Dermis blood vessel endothelial cell (primary cell): ENCODE measurements at regions not wholly inside any gene's neighbourhood (a gene's known extent, or its start where the extent isn't known, plus 50 kb on each side); places are given as distances from the start of the nearest gene placed in this dataset.
"Not testable (repeated sequence)": the region's sequence is repeated elsewhere in the genome, so short reads cannot be mapped to it uniquely, and the experiment has no call there.

ENCODE experiments used
- DNase-seq: peaks from one replicate; pipeline ENCODE4 v3.0.0; 2010

GRCh38 chr6:9796827-9797226 is 618.0 kb downstream of the TFAP2A start:
- DNase-seq = no peak

DNA sequence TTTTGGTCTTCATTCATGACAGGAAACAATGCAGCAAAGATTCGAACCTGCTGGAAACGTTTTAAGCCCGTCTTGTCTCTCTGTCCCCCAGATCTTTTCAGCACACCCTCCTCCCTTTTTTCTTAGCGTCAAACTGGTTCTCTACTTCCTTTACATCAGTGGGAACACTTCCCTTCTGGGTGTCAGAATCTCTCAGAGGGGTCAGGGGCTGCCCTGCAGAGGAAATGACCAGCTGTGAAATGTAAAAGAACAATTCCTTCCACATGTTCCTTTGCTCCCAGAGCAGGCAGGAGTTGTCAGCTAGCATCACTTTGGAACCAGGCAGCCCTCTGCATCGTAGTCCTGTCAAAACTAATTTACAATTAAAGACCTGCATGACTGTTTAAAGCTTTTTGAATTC is 619.0 kb downstream of the TFAP2A start:
- peak; percentile 33 for DNase-seq

DNA sequence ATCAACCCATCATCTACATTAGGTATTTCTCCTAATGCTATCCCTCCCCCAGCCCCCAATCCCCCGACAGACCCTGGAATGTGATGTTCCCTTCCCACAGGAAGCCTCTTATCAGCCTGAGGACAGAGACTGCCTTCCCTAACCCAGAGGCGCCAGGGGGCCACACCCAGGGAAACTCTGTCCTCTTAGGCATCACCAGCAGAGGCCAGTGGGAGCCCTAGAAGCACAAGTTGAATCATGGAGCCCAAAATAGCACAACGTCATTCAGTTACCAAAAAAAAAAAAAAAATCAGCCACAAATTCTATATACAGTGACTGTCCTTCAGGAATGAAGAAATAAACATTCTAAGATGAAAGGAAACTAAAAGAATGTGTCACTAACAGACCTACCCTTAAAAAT is 625.7 kb downstream of the TFAP2A start:
- no peak for DNase-seq

GRCh38 chr6:9784786-9785185 is 630.1 kb downstream of the TFAP2A start:
- DNase-seq = no peak

DNA sequence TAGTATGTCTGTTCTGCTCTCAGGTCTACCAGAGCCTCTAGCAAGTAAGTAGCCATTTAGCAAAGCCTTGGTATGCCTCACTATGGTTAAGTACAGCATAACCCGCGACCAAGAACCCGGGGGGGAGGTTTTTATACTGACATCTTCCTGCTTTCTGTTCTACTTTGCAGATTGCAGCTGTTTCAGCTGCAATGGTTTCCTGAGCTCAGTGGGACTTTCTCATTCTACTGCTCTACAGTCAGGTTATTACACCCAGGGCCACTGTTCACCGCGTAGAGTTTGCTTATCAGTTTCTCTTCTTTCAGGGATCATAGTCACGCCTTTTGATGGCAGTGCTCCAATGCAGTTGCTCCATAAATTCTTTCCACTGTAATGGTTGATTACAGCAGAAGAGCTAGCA is 631.3 kb downstream of the TFAP2A start:
- no peak for DNase-seq

DNA sequence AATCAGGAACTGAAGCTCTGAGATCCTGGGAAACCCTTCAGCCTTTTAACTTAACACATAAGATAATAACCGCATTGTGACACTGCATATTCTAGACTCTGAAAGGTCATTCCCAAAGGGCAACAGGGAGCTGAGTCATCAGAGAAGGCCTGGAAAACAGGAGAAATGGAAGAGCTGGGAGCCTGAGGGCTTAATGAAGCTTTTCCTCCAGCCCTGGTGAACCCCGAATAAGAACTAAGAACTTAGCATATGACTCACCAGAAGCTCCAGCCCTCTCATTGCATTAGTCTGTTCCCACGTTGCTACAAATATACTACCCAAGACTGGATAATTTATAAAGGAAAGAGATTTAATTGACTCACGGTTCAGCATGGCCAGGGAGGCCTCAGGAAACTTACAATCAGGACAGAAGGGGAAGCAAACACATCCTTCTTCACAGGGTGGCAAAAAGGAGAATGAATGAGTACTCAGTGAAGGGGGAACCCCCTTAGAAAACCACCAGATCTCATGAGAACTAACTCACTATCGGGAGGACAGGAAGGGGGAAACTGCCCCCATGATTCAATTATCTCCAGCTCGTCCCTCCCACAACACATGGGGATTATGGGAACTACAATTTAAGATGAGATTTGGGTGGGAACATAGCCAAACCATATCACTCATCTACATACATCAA is 648.5 kb downstream of the TFAP2A start:
- peak; percentile 83 for DNase-seq

- DNase-seq = no peak
These were observed 653.7 kb downstream of the TFAP2A start for GRCh38 chr6:9761220-9761619.

- DNase-seq = no peak
These were observed 660.4 kb downstream of the TFAP2A start for GRCh38 chr6:9754515-9754914.

DNA sequence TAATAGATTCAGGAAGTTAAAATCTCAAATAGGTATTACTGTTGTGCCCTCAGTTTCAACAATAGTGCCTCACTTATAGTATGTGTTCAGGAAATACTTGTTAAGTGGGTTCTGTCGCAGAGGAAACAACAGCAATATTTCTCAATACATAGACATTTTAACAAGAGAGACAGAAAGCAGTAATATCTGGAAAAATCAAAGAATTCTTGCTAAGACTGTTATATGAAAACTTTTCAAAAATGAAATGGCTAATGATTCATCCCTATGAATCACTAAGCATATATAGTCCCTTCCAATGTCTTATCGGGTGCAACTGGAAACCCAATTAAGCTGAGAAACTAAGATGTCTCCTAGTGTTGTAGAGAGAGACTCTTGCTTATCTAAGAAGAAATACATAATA is 668.9 kb downstream of the TFAP2A start:
- DNase-seq = no peak

- DNase-seq = peak; percentile 6
These were observed 669.4 kb downstream of the TFAP2A start for GRCh38 chr6:9745476-9745875.

GRCh38 chr6:9744119-9744518 is 670.8 kb downstream of the TFAP2A start:
- DNase-seq = no peak

GRCh38 chr6:9732056-9732455 is 682.8 kb downstream of the TFAP2A start:
- DNase-seq = no peak

DNA sequence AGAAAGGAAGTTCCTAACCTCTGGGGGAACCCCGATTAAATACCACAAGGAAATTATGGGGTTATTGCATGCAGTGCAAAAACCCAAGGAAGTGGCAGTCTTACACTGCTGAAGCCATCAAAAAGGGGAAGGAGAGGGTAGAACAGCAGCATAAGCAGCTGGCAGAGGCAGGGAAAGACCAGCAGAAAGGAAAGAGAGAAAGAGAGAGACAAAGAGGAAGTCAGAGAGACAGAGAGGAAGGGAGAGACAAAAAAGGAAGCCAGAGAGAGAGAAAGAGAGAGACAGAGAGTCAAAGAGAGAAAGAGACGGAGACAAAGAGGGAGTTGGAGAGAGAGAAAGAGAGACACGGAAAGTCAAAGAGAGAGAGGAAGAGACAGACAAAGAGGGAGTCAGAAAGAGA is 689.1 kb downstream of the TFAP2A start:
- DNase-seq = not testable (repeated sequence)

DNA sequence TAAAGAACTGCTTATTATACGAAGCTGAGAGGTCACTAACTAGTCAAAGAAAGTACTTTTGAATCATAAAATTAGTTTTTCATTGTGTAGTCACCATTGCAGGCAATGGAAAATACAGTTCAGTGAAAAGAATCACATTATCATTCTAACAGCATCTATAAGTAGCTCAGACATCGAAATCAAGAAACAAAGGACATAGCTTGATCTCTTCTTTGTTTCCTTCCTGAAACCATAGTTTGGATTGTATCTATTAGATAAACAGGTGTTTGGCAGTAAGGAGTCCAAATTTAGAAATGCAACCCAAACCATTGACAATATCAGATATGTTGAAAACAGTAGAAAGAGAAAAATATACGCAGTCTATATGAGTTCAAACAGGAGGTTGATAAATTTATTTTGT is 697.3 kb downstream of the TFAP2A start:
- no peak for DNase-seq

DNA sequence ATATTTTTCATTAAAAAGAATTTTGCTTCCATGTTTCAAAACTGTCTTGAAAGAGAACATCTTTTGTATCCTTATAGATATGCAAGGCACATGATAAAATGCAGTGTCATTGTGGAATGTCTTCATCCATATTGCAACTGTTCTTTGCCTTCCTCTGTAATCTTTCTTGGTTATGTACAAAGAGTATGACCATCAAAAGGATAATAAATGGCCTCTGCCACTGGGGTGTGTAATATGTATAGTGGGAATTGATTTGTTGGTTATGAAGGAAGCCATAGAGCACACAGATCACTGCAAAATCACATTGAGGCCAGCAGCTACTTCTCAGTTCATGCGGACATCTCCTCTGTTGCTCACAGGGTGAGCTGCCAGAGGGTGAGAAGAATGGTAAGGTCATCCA is 703.5 kb downstream of the TFAP2A start:
- DNase-seq = no peak

- no peak for DNase-seq
These were observed 704.3 kb downstream of the TFAP2A start for GRCh38 chr6:9710574-9710973.

- no peak for DNase-seq
These were observed 706.3 kb downstream of the TFAP2A start for GRCh38 chr6:9708600-9708999.

DNA sequence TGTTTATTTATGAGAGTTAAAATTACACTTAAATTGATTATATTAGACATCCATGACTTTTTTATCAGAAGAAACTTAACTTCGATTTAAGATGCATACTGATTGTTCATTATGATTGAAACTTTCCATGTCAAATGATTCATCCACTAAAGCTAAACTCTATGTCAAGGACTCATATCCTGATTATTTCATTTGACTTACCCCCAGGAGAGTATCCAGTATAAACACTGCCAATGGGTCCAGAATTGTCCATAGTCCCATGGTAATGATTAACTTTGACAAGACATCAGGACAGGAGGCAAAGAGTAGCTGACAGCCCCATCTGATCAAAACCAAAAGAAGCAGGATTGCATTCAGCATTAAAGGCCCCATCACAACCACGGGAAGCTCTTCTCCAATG is 709.9 kb downstream of the TFAP2A start:
- DNase-seq = no peak

DNA sequence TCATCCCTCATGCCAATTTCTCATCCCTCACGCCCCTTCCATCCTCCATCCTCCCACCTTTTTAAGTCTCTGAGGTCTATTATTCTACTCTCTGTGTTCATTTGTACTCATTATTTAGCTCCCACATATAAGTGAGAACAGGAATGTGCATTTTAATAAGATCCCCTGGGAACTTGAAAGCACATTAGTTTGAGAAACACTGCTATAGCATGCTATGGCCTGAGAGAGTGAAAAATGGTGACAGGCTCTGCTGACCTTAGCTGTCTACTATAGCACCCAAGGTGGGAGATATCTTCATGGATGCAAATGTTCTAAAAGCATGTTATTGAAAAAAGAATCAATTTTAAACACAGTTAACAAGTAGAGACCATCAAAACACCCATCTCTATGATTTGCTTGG is 712.0 kb downstream of the TFAP2A start:
- DNase-seq = no peak

GRCh38 chr6:9699888-9700287 is 715.0 kb downstream of the TFAP2A start:
- DNase-seq = no peak

DNA sequence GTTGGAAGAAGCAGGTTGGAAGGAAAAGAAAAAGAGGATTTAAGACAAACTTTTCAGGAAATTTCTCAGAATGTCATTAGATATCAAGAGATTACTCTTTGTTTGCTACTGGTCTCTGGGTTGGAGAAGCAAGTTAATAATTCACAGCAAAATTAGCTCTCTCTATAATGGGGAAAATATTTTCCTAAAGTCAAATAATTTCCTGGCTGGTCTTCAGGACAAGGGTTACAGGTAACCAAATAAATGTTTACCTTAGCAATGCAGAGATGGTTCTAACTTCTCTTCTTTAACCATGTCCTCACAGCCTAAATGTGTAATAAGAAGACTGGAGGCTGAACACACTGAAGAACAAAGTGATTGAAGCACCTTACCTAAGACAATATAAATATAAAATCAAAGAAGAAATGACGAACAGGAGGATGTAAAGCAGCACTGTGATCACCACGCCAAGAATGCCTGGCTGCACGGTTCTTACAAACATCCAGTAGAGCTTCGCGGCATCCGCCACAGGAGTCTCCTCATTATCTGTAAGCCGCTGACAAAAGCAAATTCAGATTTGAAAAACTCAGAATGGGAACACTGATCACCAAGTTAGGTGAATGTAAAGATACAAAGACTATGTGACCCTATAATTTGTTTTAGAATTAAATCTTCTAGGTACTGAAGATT is 717.5 kb downstream of the TFAP2A start:
- DNase-seq = no peak

DNA sequence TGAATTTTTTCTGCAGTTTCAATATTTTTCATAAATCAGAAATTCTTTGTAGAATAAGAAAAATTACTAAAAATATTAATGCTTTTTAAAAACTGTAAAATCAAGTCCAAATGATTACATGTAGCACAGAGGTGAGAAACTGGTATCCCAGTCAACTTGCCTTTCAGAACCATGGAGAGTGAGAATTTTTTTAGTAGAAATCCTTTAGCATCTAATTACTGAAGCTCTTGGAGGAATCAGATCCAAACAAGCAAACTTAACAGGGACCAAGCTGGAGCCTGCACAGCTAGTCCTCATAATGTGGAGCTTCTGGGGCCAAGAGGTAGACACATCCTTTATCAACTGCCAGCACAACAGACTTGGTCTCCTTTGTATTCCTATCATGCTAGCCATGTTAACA is 724.5 kb downstream of the TFAP2A start:
- no peak for DNase-seq

GRCh38 chr6:9680727-9681126 is 734.1 kb downstream of the TFAP2A start:
- not testable (repeated sequence) for DNase-seq

- no peak for DNase-seq
These were observed 739.8 kb downstream of the TFAP2A start for GRCh38 chr6:9675122-9675521.

- DNase-seq = no peak
These were observed 755.0 kb downstream of the TFAP2A start for GRCh38 chr6:9659848-9660247.
